CD4-positive, alpha-beta T cell treated with Interleukin-2 at 100 ng/mL for 4 hours (primary cell): ENCODE measurements at regions not wholly inside any gene's neighbourhood (a gene's known extent, or its start where the extent isn't known, plus 50 kb on each side); places are given as distances from the start of the nearest gene placed in this dataset.
"Not testable (repeated sequence)": the region's sequence is repeated elsewhere in the genome, so short reads cannot be mapped to it uniquely, and the experiment has no call there.

Source experiments
- DNase-seq: peaks from one replicate; pipeline ENCODE4 v3.0.0-alpha.2; 2020; ENCODE audit warnings: low spot score

GRCh38 chr4:103853627-103854026, 133.8 kb upstream of the TACR3 start:
- no peak for DNase-seq

GRCh38 chr4:103853146-103853545, 133.4 kb upstream of the TACR3 start:
- DNase-seq = no peak

- no peak for DNase-seq
Observed at GRCh38 chr4:103845075-103845474, 125.3 kb upstream of the TACR3 start.

DNA sequence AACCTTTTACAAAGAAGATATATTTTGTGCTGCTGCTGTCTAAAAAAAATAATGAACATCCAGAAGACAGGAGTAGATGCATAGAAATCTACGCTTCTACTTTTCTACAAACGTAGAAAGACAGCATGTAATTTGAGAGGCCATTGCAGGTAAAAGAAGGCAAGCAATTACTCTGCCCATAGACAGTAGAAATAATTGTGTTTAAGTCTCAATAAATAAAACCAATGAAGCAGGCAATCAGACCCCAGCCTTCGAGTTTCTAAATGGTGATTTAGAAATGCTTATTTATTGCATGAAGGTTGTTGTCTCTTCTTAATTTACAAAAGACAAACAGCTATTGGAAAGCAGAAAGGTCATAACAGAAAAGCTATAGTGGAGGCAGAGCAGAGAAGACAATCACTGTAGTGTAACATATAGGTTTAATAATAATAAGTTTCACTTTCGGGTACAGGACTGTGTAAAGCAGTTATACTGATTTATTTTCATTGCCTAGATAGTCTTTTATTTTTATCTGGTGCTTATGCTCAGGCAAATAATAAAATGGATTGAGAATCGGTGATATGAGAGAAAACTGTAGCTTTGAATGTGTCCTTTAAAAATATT, 123.0 kb upstream of the TACR3 start:
- DNase-seq = no peak

DNA sequence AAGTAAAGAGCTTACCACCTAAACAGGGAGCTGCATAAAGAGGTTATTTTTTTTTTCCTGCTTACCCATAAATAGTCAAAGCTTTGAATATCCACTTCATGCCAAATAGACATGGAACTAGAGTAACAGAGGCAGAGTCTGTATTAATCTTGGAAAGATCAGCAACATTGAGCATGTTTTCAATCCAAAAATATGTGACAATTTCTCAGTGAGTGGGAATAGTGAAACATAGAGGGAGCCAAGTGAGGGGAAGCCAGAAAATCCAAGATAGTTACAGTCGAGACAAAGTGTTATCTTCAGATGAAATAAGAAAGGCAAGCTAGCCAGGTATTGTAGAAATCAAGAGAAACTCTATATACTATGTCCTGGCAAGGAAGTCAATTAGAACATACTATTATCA, 122.3 kb upstream of the TACR3 start:
- no peak for DNase-seq

- DNase-seq = not testable (repeated sequence)
Observed at GRCh38 chr4:103810308-103810707, 90.5 kb upstream of the TACR3 start.

GRCh38 chr4:103802766-103803165, 83.0 kb upstream of the TACR3 start:
- DNase-seq = no peak

DNA sequence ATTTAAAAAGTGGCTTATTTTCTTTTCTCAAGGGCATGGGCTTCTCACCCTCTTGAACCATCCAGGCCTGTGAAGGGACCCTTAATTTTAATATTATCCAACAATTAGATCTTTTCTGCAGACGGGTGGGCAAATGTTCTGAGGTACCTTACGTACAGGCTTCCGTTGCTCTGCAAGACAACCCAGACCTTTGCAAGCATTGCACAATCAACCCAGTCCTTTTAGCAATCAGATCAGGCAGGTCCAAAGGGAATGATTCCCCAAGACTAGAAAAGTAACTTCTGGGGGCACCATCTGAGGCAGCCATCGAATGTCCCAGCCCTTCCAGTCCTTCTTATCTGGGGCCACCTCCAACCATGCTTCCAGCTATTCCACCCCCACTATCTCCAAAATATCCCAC, 67.3 kb upstream of the TACR3 start:
- no peak for DNase-seq

DNA sequence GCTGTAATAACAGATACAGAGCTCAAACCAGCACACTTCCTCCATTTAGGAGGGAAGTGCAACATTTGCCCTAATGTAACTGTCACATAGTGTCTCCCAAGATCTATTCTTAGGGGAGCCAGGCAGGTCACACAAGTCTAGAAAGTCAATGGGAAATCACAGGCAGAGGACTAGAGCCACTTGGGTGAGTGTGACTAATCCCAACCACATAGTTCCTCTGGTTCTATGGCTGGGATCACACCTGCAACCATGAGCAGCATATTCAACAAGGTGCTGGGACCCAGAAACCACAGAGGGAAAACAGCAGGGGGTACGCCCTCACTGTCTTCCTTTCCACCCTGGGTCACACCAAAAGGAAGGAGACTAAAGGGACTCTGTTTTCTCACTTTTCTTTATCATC, 66.8 kb upstream of the TACR3 start:
- DNase-seq = no peak

DNA sequence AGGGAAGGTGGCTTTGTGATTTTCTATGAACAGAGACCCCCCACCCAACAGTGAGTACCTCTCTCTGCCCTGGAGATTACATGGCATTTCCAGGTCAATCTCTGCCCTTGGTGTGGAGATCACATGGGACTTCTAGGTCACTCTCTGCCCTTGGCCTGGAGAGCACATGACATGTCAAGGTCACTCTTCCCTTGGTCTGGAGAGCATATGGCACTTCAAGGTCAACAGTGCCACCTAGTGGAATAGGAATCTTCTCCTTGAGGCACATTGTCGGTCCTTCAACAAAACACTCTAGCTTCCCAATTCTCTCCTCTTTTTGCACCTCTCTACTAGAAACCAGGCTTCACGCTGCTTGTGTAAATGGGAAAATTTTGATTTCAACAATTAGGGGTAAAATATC, 66.2 kb upstream of the TACR3 start:
- DNase-seq = no peak

- DNase-seq = no peak
Observed at GRCh38 chr4:103778221-103778620, 58.4 kb upstream of the TACR3 start.

DNA sequence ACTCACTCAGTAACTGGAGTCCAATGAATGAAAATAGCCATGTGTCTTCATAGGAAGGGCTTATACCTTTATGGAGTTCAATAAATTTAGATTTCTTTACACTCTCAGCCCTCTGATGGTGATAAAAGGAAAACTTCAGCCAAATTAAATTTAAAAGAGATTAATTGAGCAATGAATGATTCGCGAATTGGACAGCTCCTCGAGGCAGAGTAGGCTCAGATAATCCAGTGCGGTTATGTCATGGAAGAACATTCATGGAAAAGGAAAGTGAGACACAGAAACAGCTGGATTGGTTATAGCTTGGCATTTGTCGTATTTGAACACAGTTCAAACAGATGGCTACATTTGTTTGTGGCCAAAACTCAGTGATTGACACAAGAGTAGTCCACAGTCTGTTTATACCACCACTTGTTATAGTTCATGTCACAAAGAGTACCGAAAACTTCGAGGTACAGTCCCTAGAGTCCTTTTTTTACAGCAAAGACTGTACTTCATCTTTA, 54.6 kb upstream of the TACR3 start:
- no peak for DNase-seq

DNA sequence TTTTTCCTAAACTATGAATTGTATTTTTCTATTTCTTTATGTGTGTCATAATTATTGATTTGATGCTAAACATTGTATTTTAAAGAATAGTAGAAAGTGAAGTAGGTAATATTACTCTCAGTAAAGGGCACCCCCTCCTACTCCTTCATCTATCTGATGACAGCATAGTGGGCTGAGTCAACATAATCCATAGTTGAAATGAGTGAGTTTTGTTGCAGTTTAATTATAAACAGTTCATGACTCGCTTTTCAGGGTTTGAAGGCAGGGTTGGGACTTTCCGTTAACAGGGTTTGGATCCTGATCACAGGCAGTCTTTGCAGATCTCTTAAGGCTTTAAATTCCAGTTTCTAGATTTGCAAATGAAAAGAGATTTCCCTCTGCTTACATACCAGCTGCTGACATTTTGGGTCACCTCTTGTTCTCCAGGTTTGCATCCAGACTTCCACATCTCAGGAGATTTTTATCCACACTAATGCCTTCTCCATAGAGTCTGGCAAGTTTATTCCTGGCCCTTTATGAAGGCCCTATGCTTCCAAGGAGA, 54.0 kb upstream of the TACR3 start:
- no peak for DNase-seq
